ENCODE measurements at regions not wholly inside any gene's neighbourhood (a gene's known extent, or its start where the extent isn't known, plus 50 kb on each side); places are given as distances from the start of the nearest gene placed in this dataset.

DNA sequence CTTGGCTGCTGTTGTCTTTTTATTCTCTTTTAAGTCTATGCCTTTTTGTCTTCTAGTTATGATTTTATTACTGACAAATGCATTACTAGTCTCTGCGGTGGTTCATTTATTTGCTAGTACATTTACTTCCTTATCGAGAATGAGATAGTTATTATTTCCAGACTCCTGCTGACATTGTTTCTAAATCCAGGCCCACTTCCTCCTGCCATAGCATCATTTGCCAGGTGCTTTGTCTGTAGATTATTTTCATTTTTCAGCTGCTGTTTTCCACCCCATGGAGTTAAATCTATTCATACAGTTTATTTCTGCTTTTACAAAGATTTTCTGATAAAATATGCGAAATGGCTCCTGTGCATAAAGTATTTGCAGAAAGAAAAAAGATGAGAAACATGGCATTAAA lies 459.7 kb downstream of the MMUT start:
- H3K27ac ChIP-seq (ENCODE audit: insufficient read depth in 1 of 2, low read depth in 1 of 2, low read length in 2 of 2, poor library complexity in 1 of 2, severe bottlenecking in 2 of 2): no peak overlapping the region
- CTCF ChIA-PET: no interaction called here
- H3K9me3 ChIP-seq (ENCODE audit: control extremely low read depth in 1 of 5, control insufficient read depth in 4 of 5, insufficient read depth in 2 of 5, low read depth in 1 of 5, low read length in 4 of 5): no peaks in the 10 kb centered on the region
- no peak for DNase-seq
- no CpG with 5 or more reads among the region's 3 CpGs for WGBS (ENCODE audit: insufficient coverage)
- no peaks in the 10 kb centered on the region for H3K4me1 ChIP-seq (ENCODE audit: control extremely low read depth in 1 of 4, control insufficient read depth in 4 of 4, insufficient read depth in 4 of 4, low read length in 3 of 4)
- no peaks in the 10 kb centered on the region for H3K27me3 ChIP-seq (replicated peaks in 2 of 5; ENCODE audit: control insufficient read depth in 4 of 5, insufficient read depth in 5 of 5, low read length in 4 of 5)
- H3K4me3 ChIP-seq (ENCODE audit: control insufficient read depth in 1 of 7, extremely low read depth in 1 of 7, insufficient read depth in 4 of 7, low read depth in 2 of 7, low read length in 6 of 7): no peak overlapping the region
- no peaks in the 10 kb centered on the region for H3K36me3 ChIP-seq (ENCODE audit: control insufficient read depth in 4 of 4, insufficient read depth in 4 of 4, low read length in 3 of 4)
- POLR2A ChIA-PET: no interaction called here

DNA sequence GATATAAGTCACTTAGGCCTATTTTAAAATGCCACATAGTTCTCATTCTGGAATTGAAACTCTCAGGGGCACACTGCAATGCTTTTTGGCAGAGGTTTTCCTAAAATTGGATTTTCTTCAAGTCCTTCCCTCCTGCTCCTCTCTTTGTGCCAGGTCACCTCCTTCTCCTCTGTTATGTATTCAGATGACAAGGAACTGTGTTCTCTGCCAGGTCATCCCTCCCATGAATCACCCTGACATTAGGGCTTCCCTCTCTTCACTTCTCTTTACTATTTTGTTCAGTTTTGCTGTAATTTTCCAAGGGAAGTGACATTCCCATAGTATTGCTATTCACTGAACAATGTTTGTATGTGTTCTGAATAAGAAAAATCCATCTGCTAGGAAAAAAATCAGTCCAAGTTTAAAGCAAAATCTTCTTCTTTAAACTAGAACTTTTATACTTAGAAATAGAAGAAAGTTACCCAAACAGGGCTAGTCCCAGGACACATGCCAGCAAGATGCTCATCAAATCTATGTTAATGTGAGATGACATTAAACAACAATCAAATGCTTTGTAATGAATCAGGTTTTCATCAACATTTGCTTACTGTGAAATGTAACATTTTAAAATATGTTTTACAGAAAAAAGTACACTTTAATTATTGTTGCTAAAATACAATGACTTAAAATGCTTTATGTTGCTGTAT lies 461.1 kb downstream of the MMUT start:
- Histone ChIP-seq H3K9me3 (ENCODE audit: control extremely low read depth in 1 of 5, control insufficient read depth in 4 of 5, insufficient read depth in 2 of 5, low read depth in 1 of 5, low read length in 4 of 5) (no peaks in the 10 kb centered on the region), H3K27ac (ENCODE audit: insufficient read depth in 1 of 2, low read depth in 1 of 2, low read length in 2 of 2, poor library complexity in 1 of 2, severe bottlenecking in 2 of 2) (no peak overlapping the region), H3K4me1 (ENCODE audit: control extremely low read depth in 1 of 4, control insufficient read depth in 4 of 4, insufficient read depth in 4 of 4, low read length in 3 of 4) (no peaks in the 10 kb centered on the region), H3K4me3 (ENCODE audit: control insufficient read depth in 1 of 7, extremely low read depth in 1 of 7, insufficient read depth in 4 of 7, low read depth in 2 of 7, low read length in 6 of 7) (no peak overlapping the region), H3K36me3 (ENCODE audit: control insufficient read depth in 4 of 4, insufficient read depth in 4 of 4, low read length in 3 of 4) (no peaks in the 10 kb centered on the region), H3K27me3 (replicated peaks in 2 of 5; ENCODE audit: control insufficient read depth in 4 of 5, insufficient read depth in 5 of 5, low read length in 4 of 5) (no peaks in the 10 kb centered on the region)
- DNase-seq: no peak
- CTCF ChIA-PET: no interaction called here
- POLR2A ChIA-PET: no interaction called here

DNA sequence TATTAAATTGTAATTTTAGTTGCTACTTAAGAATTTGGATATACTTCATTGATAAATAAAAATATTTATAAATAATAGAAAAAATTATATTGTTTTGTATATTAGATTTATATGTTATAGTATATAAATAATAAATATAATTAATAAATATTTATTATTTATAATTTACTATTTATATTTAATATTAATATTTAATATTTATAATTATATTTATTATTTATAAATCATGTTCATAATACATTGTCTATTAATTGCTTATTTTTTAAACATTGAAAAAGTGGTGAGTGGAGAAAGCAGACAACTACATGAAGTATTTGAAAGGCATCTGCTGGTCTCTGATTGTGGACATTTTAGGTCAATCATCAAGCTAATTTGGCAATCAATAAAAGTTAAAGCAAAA lies 464.5 kb downstream of the MMUT start:
- no peaks in the 10 kb centered on the region for H3K9me3 ChIP-seq (ENCODE audit: control extremely low read depth in 1 of 5, control insufficient read depth in 4 of 5, insufficient read depth in 2 of 5, low read depth in 1 of 5, low read length in 4 of 5)
- H3K27me3 ChIP-seq (replicated peaks in 2 of 5; ENCODE audit: control insufficient read depth in 4 of 5, insufficient read depth in 5 of 5, low read length in 4 of 5): no peaks in the 10 kb centered on the region
- no peaks in the 10 kb centered on the region for H3K36me3 ChIP-seq (ENCODE audit: control insufficient read depth in 4 of 4, insufficient read depth in 4 of 4, low read length in 3 of 4)
- H3K27ac ChIP-seq (ENCODE audit: insufficient read depth in 1 of 2, low read depth in 1 of 2, low read length in 2 of 2, poor library complexity in 1 of 2, severe bottlenecking in 2 of 2): no peak overlapping the region
- no peak for DNase-seq
- no peak overlapping the region for H3K4me3 ChIP-seq (ENCODE audit: control insufficient read depth in 1 of 7, extremely low read depth in 1 of 7, insufficient read depth in 4 of 7, low read depth in 2 of 7, low read length in 6 of 7)
- H3K4me1 ChIP-seq (ENCODE audit: control extremely low read depth in 1 of 4, control insufficient read depth in 4 of 4, insufficient read depth in 4 of 4, low read length in 3 of 4): no peaks in the 10 kb centered on the region
- ChIA-PET CTCF (no interaction called here), POLR2A (no interaction called here)

DNA sequence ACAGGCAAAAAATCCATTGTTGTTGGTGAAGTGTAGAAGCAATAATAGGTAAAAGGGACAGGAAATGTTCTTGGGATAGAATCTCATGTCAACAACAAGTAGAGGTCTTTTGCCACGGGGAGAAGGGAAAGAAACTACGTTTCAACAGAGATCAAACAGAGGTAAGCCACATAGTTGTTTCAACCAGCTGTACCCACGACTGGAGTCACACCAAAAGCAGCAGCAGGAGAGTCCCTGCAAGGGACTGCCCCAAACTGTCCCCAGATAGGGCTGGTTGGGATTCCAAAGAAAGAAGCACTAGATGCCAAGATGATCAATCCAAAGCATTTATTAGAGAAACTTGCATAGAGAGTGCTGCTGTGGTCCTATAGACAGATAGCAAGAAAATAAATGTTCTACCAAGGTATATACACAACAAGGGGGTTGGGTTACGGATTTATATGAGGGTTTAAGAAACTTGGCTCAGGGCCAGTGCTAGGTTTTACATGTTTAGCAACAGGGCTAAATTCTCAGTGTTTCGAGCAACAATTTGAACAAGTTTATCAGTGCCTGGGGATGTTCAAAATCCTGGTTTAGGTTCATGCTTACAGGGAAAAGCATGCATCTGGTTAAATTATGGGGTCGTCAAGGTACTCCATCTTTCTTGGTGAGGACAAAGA lies 466.5 kb downstream of the MMUT start:
- DNase-seq: no peak
- Histone ChIP-seq H3K4me1 (ENCODE audit: control extremely low read depth in 1 of 4, control insufficient read depth in 4 of 4, insufficient read depth in 4 of 4, low read length in 3 of 4) (no peaks in the 10 kb centered on the region), H3K36me3 (ENCODE audit: control insufficient read depth in 4 of 4, insufficient read depth in 4 of 4, low read length in 3 of 4) (no peaks in the 10 kb centered on the region), H3K4me3 (ENCODE audit: control insufficient read depth in 1 of 7, extremely low read depth in 1 of 7, insufficient read depth in 4 of 7, low read depth in 2 of 7, low read length in 6 of 7) (no peak overlapping the region), H3K9me3 (ENCODE audit: control extremely low read depth in 1 of 5, control insufficient read depth in 4 of 5, insufficient read depth in 2 of 5, low read depth in 1 of 5, low read length in 4 of 5) (no peaks in the 10 kb centered on the region), H3K27ac (ENCODE audit: insufficient read depth in 1 of 2, low read depth in 1 of 2, low read length in 2 of 2, poor library complexity in 1 of 2, severe bottlenecking in 2 of 2) (no peak overlapping the region), H3K27me3 (replicated peaks in 2 of 5; ENCODE audit: control insufficient read depth in 4 of 5, insufficient read depth in 5 of 5, low read length in 4 of 5) (no peaks in the 10 kb centered on the region)
- POLR2A ChIA-PET: no interaction called here
- CTCF ChIA-PET: no interaction called here
- 76% methylated on average over 5 of the region's 6 CpGs for WGBS (ENCODE audit: insufficient coverage)

DNA sequence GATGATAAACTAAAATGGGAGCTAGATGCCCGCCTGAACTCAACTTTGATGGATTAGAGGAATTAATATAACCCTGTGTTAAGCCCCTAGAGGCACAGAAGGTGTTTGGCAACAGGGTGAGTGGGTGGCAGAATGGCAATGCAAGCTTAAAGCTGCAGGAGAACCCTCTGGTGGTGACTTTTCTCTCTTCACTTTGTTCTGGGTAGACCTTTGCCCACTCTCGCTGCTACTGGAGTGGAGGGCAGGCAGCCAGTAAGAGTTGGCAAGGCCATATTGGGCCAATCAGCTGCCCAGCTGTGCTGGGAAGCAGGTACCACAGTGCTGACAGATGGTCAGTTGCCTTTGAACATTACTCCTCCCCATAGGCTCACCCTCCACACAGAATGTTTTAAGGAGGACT lies 468.2 kb downstream of the MMUT start:
- no peak for DNase-seq
- Histone ChIP-seq H3K4me1 (ENCODE audit: control extremely low read depth in 1 of 4, control insufficient read depth in 4 of 4, insufficient read depth in 4 of 4, low read length in 3 of 4) (no peaks in the 10 kb centered on the region), H3K9me3 (ENCODE audit: control extremely low read depth in 1 of 5, control insufficient read depth in 4 of 5, insufficient read depth in 2 of 5, low read depth in 1 of 5, low read length in 4 of 5) (peaks cover 0 to 9% (median 1%) of the 10 kb centered on the region in 5 experiments), H3K27ac (ENCODE audit: insufficient read depth in 1 of 2, low read depth in 1 of 2, low read length in 2 of 2, poor library complexity in 1 of 2, severe bottlenecking in 2 of 2) (no peak overlapping the region), H3K4me3 (ENCODE audit: control insufficient read depth in 1 of 7, extremely low read depth in 1 of 7, insufficient read depth in 4 of 7, low read depth in 2 of 7, low read length in 6 of 7) (no peak overlapping the region), H3K36me3 (ENCODE audit: control insufficient read depth in 4 of 4, insufficient read depth in 4 of 4, low read length in 3 of 4) (no peaks in the 10 kb centered on the region), H3K27me3 (replicated peaks in 2 of 5; ENCODE audit: control insufficient read depth in 4 of 5, insufficient read depth in 5 of 5, low read length in 4 of 5) (no peaks in the 10 kb centered on the region)
- ChIA-PET CTCF (no interaction called here), POLR2A (no interaction called here)
- WGBS (ENCODE audit: insufficient coverage): 100% methylated on average over 1 of the region's 2 CpGs

DNA sequence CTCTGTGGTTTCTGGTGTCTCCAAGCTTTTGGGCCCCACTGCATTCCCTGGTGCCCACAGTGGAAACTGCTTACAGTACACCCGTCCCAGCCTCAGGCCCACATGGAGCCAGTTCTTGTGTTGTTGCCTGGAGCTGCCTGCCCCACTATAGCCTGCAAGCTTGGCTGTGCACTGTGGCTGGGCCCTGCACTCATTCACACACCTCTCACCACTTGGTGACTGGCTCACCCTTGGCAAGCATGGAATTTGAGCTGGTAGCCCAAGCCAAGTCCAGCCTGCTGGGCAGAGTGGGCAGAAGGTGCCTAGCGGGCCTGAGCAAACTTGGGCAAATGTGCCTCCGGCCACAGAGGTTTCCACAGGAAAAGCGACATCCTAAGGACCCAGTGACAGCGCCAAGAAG lies 472.3 kb downstream of the MMUT start:
- DNase-seq: no peak
- peaks cover 0 to 13% (median 1%) of the 10 kb centered on the region in 5 experiments for H3K9me3 ChIP-seq (ENCODE audit: control extremely low read depth in 1 of 5, control insufficient read depth in 4 of 5, insufficient read depth in 2 of 5, low read depth in 1 of 5, low read length in 4 of 5)
- 93% methylated on average over 5 of the region's 5 CpGs for WGBS (ENCODE audit: insufficient coverage)
- H3K27me3 ChIP-seq (replicated peaks in 2 of 5; ENCODE audit: control insufficient read depth in 4 of 5, insufficient read depth in 5 of 5, low read length in 4 of 5): no peaks in the 10 kb centered on the region
- ChIA-PET POLR2A (no interaction called here), CTCF (no interaction called here)
- no peak overlapping the region for H3K27ac ChIP-seq (ENCODE audit: insufficient read depth in 1 of 2, low read depth in 1 of 2, low read length in 2 of 2, poor library complexity in 1 of 2, severe bottlenecking in 2 of 2)
- H3K4me1 ChIP-seq (ENCODE audit: control extremely low read depth in 1 of 4, control insufficient read depth in 4 of 4, insufficient read depth in 4 of 4, low read length in 3 of 4): no peaks in the 10 kb centered on the region
- no peak overlapping the region for H3K4me3 ChIP-seq (ENCODE audit: control insufficient read depth in 1 of 7, extremely low read depth in 1 of 7, insufficient read depth in 4 of 7, low read depth in 2 of 7, low read length in 6 of 7)
- H3K36me3 ChIP-seq (ENCODE audit: control insufficient read depth in 4 of 4, insufficient read depth in 4 of 4, low read length in 3 of 4): no peaks in the 10 kb centered on the region

DNA sequence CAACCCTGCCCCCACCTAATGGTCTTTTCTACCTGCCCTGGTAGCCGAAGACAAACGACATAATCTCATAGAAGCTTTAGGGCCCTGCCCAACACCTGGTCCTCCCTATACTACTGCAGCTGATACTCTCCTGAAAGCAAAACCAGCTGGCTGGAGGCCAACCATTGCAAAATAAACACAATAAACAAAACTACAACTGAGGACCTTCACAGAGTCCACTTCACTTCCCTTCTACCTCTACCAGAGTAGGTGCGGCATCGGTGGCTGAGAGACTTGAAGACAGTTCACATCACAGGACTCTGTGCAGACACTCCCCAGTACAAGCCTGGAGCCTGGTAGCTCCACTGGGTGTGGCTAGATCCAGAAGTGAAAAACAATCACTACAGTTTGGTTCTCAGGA lies 476.2 kb downstream of the MMUT start:
- Histone ChIP-seq H3K4me1 (ENCODE audit: control extremely low read depth in 1 of 4, control insufficient read depth in 4 of 4, insufficient read depth in 4 of 4, low read length in 3 of 4) (no peaks in the 10 kb centered on the region), H3K36me3 (ENCODE audit: control insufficient read depth in 4 of 4, insufficient read depth in 4 of 4, low read length in 3 of 4) (no peaks in the 10 kb centered on the region), H3K4me3 (ENCODE audit: control insufficient read depth in 1 of 7, extremely low read depth in 1 of 7, insufficient read depth in 4 of 7, low read depth in 2 of 7, low read length in 6 of 7) (no peak overlapping the region), H3K27ac (ENCODE audit: insufficient read depth in 1 of 2, low read depth in 1 of 2, low read length in 2 of 2, poor library complexity in 1 of 2, severe bottlenecking in 2 of 2) (no peak overlapping the region), H3K27me3 (replicated peaks in 2 of 5; ENCODE audit: control insufficient read depth in 4 of 5, insufficient read depth in 5 of 5, low read length in 4 of 5) (no peaks in the 10 kb centered on the region), H3K9me3 (ENCODE audit: control extremely low read depth in 1 of 5, control insufficient read depth in 4 of 5, insufficient read depth in 2 of 5, low read depth in 1 of 5, low read length in 4 of 5) (peaks cover 0 to 13% (median 1%) of the 10 kb centered on the region in 5 experiments)
- 78% methylated on average over 4 of the region's 4 CpGs for WGBS (ENCODE audit: insufficient coverage)
- POLR2A ChIA-PET: no interaction called here
- CTCF ChIA-PET: no interaction called here
- no peak for DNase-seq
